HG02759 (cell line): ENCODE measurements at regions not wholly inside any gene's neighbourhood (a gene's known extent, or its start where the extent isn't known, plus 50 kb on each side); places are given as distances from the start of the nearest gene placed in this dataset.

Experiments
- ATAC-seq: cut with Tn5 transposase; IDR thresholded peaks from one replicate; pipeline ENCODE4 v1.9.1; 2021; ENCODE audit warnings: mild to moderate bottlenecking, moderate library complexity; ENCODE audit not compliant: unreplicated experiment

DNA sequence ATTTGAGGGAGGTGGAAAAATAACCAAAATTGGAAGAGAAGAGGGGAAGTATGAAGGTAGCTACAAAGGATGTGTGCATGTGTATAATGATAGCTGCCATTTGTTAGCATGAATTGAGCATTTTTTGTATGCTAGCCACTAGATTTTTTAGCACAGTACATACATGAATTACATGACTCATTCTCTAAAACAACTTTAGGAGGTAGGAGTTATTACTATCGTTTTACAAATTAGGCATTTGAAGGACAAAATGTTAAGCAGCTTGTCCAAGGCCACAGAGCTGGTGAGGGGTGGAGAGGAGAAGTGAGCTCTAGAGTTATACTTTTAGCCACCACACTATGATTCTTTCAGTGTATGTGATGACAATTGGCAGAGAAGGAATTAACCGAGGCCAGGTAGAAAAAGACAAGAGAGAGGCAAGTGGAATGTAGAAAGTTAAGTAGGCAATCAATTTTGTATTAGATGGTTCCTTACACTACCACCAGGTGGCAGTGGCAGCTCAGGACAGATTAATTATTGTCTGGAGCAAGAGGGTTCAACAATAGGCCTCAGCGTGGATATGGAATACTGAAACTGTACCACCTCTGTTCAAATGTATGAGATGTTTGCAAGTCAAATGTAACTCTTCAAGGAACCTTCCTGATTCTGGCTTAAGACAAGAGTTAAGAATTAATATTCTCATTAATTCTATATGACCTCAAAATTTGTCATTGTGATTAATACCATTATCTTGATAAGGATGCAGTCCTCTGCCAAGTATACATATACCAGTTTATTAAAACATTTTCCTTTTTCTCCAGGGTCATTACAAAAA, 128.0 kb downstream of the MBL2 start:
- peak; percentile 92 for ATAC-seq

DNA sequence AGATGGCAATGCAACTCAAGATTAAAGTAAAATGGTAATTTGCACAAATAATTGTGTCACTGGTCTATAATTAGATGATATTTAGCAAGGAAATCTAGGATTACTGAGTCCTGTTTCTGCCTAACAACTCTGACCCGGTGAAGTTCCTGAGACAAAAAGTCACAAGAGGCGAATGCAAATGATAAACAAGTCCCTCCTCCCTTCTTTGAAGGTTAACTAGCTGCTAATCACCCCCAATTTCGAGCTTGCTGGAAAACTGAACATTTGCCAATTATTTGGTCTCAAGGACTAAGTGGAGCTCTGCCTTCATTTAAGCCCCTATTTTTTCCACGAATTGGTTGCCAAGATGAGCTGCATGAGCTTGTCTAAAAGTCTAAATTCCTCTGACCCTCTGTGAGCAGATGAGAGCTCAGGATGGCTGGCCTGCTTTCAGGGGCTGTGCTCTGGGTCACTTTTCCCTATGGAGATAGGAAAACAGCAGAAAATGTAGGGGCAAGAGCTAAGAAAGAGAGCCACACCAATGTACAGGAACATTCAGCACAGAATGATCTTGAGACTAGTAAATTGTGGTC, 127.3 kb downstream of the MBL2 start:
- ATAC-seq: no peak

GRCh38 chr10:52649511-52649910, 123.1 kb downstream of the MBL2 start:
- no peak for ATAC-seq

DNA sequence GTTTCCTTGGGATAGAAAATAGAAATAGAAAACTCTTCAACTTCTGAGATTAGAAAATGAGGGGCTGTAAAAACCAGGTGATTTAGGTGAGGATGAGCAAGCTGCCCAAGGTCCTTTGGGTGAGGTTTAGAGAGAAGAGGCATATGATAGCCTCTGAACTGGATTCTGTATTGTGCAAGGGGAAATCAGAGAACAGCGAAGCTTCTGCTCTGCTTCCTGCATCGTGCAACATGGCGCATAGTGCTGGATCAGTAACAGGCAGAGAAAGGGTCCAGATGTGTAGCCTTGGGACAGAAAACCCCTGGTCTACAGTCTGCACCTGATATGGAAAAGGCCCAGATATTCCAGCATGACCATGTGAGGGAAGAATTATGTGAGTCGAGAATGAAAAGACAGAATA, 121.7 kb downstream of the MBL2 start:
- no peak for ATAC-seq

- ATAC-seq: no peak
These were observed 121.3 kb downstream of the MBL2 start for GRCh38 chr10:52651293-52651692.

DNA sequence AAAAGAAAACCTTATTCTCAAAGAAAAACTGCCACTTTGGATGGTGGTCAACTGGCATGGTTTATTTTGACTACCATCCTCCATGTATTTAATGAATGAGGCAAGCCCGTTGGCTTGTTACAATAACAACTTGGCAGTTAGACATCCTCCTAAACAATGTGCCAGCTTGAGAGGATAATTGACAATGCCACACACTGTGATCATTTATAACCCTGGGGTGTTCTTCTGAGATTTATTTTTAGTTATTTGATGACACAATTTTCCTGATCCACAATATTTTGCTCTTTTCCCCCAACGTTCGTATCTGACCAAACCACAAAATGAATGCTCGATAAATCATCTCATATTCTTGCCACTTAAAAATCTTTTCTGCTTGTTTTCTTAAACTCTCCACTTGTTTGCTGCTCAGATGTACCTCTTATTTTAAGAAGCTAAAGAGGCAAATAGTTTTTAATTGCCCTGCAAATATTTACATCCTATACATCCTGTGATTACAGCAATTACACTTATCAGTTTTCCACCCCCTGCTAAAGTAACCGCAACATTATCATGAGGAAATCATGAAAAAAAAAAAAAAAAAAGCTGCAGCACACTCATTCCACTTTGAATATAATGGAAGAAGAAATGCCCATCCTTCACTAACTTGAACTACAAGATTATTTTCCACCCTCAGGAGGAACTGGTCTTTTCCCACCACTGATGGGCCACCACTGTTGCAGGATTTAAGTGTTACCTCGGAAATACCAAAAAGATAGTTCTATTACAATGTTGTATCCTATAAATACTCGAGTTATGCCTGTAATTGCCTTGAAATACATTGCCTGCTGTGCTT, 119.9 kb downstream of the MBL2 start:
- no peak for ATAC-seq

- no peak for ATAC-seq
These were observed 119.2 kb downstream of the MBL2 start for GRCh38 chr10:52653263-52653909.

- no peak for ATAC-seq
These were observed 118.4 kb downstream of the MBL2 start for GRCh38 chr10:52654201-52654600.

DNA sequence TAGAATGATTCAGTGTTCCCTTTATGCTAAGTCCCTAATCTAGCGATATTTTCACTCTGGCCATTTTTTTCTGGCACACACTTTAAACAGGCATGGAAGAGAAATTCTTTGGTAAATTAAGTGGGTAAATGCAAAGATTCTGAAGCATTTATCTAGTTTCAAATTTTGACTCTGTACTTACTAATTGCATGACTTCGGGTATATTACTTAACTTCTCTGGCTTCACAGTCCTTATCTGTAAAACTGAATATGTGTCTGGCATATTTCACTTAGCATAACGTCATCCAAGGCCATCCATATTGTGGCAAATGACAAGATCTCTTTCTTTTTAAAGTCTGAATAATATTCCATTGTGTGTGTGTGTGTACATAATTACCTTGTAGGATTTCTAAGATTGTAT, 114.5 kb downstream of the MBL2 start:
- no peak for ATAC-seq

DNA sequence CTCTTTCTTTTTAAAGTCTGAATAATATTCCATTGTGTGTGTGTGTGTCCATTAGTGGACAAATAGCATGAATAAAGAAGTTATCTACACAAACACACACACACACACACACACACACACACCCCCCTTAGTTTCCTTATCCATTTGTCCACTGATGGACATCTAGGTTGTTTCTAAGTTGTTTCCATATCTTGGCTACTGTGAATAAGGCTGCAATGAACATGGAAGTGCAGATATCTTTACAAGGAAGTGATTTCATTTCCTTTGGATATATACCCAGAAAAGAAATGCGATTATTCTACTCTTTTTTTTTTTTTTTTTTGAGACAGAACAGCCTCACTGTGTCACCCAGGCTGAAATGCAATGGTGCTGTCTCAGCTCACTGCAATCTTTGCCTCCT, 113.5 kb downstream of the MBL2 start:
- no peak for ATAC-seq

DNA sequence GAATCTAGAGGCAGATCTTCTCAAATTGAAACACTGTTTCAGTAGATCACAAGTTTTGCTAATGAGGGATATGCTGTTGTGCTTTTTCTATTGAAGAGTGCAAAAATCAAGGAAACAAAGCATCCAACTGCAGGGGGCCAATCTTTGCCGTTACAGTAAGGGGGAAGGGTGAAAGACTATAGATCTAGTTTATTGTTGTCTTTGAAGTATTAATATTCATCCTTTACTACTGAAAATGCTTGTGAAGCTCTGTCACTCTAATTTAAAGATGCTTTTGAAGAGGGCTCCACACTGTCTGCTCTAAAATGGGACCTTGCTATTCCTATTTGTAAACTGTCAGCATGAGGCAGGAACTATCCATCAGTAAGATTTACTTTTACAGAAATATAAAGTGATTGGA, 110.3 kb downstream of the MBL2 start:
- ATAC-seq: no peak

GRCh38 chr10:52663161-52663560, 109.4 kb downstream of the MBL2 start:
- ATAC-seq: no peak

DNA sequence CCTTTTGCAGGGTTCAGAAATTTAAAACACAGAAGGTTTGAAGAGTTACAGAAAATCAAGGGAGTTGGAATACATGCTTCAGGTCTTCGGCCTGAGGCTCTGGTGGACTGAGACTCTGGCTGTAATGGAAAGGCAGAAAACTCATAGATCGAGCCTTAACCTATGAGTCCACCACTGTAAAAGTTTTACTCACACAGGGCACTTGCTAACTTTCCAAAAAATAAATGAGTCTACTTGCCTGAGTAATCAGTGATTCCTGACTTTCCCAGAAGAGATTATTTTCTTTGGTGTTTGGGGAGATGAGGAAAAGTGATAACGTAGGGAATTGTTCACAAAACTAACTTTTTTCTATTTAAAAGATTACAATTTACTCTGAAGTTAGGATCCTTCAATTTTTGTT, 108.0 kb downstream of the MBL2 start:
- ATAC-seq: no peak

DNA sequence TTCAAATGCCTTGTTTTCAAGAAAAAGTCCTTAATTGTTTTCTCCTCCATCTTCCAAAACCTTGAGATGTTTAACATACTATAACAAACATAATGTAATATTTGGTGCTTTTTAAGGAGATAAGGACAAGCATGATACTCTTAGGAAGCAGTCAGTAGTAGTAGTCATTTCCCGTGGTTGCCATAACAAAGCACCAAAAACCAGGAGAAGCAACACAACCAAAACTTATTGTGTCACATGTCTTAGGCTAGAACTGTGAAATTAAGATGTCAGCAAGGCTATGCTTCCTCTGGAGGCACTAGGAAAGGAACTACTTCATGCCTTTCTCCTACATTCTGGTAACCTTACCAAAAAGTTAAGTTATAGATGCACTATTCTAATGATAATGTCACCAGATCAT, 106.8 kb downstream of the MBL2 start:
- no peak for ATAC-seq

DNA sequence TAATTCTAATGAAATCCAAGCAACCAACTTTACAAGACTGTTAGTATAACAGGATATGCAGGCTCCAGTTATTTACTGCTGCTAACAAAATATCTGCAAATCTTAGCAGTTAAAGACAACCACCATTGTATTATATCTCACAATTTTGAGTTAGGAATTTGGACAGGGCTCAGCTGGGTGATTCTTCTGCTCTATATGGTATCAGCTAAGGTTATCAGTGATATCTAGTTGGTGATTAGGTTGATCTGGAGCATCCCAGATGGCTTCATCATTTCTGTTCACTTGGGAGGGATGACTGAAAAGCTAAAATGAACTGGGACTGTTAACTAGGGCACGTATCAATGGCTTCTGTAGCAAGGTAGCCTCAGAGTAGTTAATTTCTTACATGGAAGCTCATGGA, 105.7 kb downstream of the MBL2 start:
- no peak for ATAC-seq

GRCh38 chr10:52668024-52668423, 104.6 kb downstream of the MBL2 start:
- no peak for ATAC-seq

DNA sequence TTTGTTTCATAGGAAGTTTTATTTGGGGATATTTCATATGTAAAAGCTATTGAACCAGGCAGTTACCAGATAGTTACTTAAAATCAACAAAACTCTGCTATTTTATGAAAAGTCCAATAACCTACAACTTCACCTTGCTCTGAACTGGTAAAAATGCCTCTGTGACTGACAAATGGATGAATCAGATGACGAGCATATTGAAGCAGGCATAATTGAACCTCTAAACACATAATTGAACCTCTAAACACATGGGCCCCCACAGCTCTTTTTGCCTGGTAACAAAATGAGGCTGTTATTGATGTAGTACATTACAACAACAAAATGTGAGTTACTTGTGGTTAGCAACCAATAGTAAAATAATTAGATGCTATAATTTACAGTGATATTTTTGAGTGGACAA, 99.7 kb downstream of the MBL2 start:
- ATAC-seq: no peak

DNA sequence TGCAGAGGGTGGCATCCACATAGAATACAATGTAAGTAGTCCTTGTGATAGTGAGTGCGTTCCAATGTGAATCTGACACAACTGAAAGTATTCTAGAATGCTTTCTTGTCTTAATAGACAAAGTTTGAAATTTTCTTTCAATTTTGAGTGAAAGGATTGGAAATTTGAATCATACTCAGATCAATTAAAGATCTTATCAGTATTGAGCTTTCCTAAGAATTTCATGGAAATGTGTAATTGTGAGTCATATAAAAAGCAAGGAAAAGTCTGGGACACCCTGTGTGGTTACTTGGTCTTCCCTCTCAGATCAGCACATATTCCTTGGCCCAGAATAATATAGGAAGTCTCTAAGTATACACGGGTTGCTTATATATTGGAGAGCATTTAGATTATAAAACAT, 99.1 kb downstream of the MBL2 start:
- no peak for ATAC-seq

GRCh38 chr10:52674474-52674873, 98.1 kb downstream of the MBL2 start:
- ATAC-seq: no peak

GRCh38 chr10:52677086-52677485, 95.5 kb downstream of the MBL2 start:
- ATAC-seq: no peak

DNA sequence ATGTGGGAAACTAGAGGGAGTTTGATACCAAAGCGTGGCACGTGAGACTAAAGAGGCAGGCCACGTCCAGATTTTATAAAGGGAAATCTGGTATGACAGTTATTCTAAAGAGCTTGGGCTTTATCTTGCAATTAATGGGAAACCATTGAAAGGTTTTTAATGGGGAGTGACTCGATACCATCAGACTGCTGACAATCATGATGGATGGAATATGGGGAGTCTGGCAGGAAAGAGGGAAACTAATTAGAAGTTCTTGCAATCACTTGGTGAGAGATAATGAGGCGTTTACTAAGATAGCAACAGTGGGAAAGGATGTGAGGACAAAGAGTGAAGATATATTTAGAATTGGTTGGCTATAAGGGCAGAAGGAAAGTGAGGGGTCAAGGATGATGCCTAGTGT, 94.0 kb downstream of the MBL2 start:
- no peak for ATAC-seq
